IMR-90 (cell line): ENCODE measurements at regions not wholly inside any gene's neighbourhood (a gene's known extent, or its start where the extent isn't known, plus 50 kb on each side); places are given as distances from the start of the nearest gene placed in this dataset.

Source experiments
- ATAC-seq: fragments of 200-7000 bp; cut with Tn5 transposase; 2 replicates; pipeline ENCODE4 v1.9.1; 2020; ENCODE audit warnings: low read depth, mild to moderate bottlenecking, moderate library complexity
- BruUV-seq: library from RNA; stranded (reverse); fragments of 400-500 nt; replicated peaks from 2 replicates; lab custom pipeline; 2021; lab: Mats Ljungman, UMichigan
- CTCF ChIA-PET: fragments of 300-600 bp; formaldehyde crosslinking; extraction: SDS; loops from one replicate; lab custom pipeline; 2021; ENCODE audit warnings: antibody characterized with exemption; lab: Yijun Ruan, JAX
- POLR2A ChIA-PET: fragments of 300-600 bp; sonication (Branson Sonifier 250); formaldehyde crosslinking; loops from one replicate; lab custom pipeline; 2022; ENCODE audit warnings: antibody characterized with exemption; ENCODE audit not compliant: unreplicated experiment; lab: Charles Lee
- DNase-seq: peaks from one replicate; pipeline ENCODE4 v3.0.0; 2013
- H2AFZ ChIP-seq: replicated peaks from 2 replicates; pipeline ENCODE3; 2013; ENCODE audit warnings: low read length, mild to moderate bottlenecking; ENCODE audit not compliant: poor library complexity
- H2AK5ac ChIP-seq: 2 replicates; pipeline ENCODE4 v1.6.1; 2013; ENCODE audit warnings: low read depth, low read length, inconsistent platforms
- H2AK9ac ChIP-seq: replicated peaks from 2 replicates; pipeline ENCODE3; 2013; ENCODE audit warnings: mild to moderate bottlenecking, low read depth, low read length, moderate library complexity; ENCODE audit not compliant: poor library complexity
- H2BK120ac ChIP-seq: 2 replicates; pipeline ENCODE4 v1.6.1; 2013; ENCODE audit warnings: low read depth, low read length, inconsistent platforms
- H2BK15ac ChIP-seq: 3 replicates; pipeline ENCODE4 v1.6.1; 2013; ENCODE audit warnings: low read depth, low read length, inconsistent platforms
- H2BK20ac ChIP-seq: 2 replicates; pipeline ENCODE4 v1.6.1; 2013; ENCODE audit warnings: low read depth, mild to moderate bottlenecking, inconsistent platforms, low read length, moderate library complexity
- H2BK5ac ChIP-seq: 2 replicates; pipeline ENCODE4 v1.6.1; 2013; ENCODE audit warnings: mild to moderate bottlenecking, low read depth, low read length, inconsistent platforms; ENCODE audit not compliant: poor library complexity, severe bottlenecking
- H3K14ac ChIP-seq: replicated peaks from 2 replicates; pipeline ENCODE4 v1.6.1; 2013; ENCODE audit warnings: low read depth, low read length, inconsistent platforms
- H3K18ac ChIP-seq: 2 replicates; pipeline ENCODE4 v1.6.1; 2013; ENCODE audit warnings: low read depth, low read length, control low read depth
- H3K23ac ChIP-seq: 2 replicates; pipeline ENCODE4 v1.6.1; 2013; ENCODE audit warnings: low read depth, low read length, inconsistent platforms
- H3K27ac ChIP-seq: 2 replicates; pipeline ENCODE4 v1.5.1; 2013; ENCODE audit warnings: mild to moderate bottlenecking, control low read depth, low read length; ENCODE audit not compliant: insufficient read depth
- H3K27me3 ChIP-seq: 2 replicates; pipeline ENCODE4 v1.6.1; 2013; ENCODE audit warnings: low read length; ENCODE audit not compliant: control insufficient read depth, insufficient read depth
- H3K36me3 ChIP-seq: 2 replicates; pipeline ENCODE4 v1.6.1; 2013; ENCODE audit warnings: low read length, mixed read lengths; ENCODE audit not compliant: control insufficient read depth, insufficient read depth
- H3K4ac ChIP-seq: 2 replicates; pipeline ENCODE4 v1.6.1; 2013; ENCODE audit warnings: low read depth, low read length, inconsistent platforms
- H3K4me1 ChIP-seq: 2 replicates; pipeline ENCODE4 v1.6.1; 2013; ENCODE audit warnings: low read length, mixed read lengths; ENCODE audit not compliant: control insufficient read depth, insufficient read depth
- H3K4me2 ChIP-seq: 2 replicates; pipeline ENCODE4 v1.6.1; 2013; ENCODE audit warnings: low read depth, mild to moderate bottlenecking, control low read depth, low read length, moderate library complexity
- H3K4me3 ChIP-seq: 2 replicates; pipeline ENCODE4 v1.5.1; 2013; ENCODE audit warnings: low read depth, mild to moderate bottlenecking, control low read depth, low read length, moderate library complexity; ENCODE audit not compliant: insufficient read depth
- H3K56ac ChIP-seq: 2 replicates; pipeline ENCODE4 v1.6.1; 2013; ENCODE audit warnings: low read length, inconsistent platforms; ENCODE audit not compliant: insufficient read depth; ENCODE audit errors: extremely low read depth
- H3K79me1 ChIP-seq, 2 experiments: 2 replicates each; pipeline ENCODE4 v1.6.1; 2013; ENCODE audit warnings: low read length in 2 of 2, inconsistent platforms in 1 of 2, low read depth in 1 of 2
- H3K9ac ChIP-seq: 2 replicates; pipeline ENCODE4 v1.6.1; 2013; ENCODE audit warnings: low read depth, low read length, control low read depth
- H3K9me1 ChIP-seq: 2 replicates; pipeline ENCODE4 v1.6.1; 2013; ENCODE audit warnings: low read length, inconsistent platforms; ENCODE audit not compliant: insufficient read depth
- H3K9me3 ChIP-seq: 2 replicates; pipeline ENCODE4 v1.6.1; 2013; ENCODE audit warnings: low read length; ENCODE audit not compliant: control insufficient read depth, insufficient read depth
- H4K20me1 ChIP-seq: 2 replicates; pipeline ENCODE4 v1.6.1; 2013; ENCODE audit warnings: low read length, inconsistent platforms; ENCODE audit not compliant: insufficient read depth
- H4K5ac ChIP-seq: 2 replicates; pipeline ENCODE4 v1.6.1; 2013; ENCODE audit warnings: mild to moderate bottlenecking, low read depth, low read length, control low read depth
- H4K8ac ChIP-seq, 2 experiments: 2 replicates each; pipeline ENCODE4 v1.6.1; 2013; ENCODE audit warnings: low read depth in 2 of 2, low read length in 2 of 2, control low read depth in 1 of 2, inconsistent platforms in 1 of 2
- H4K91ac ChIP-seq: 2 replicates; pipeline ENCODE4 v1.6.1; 2013; ENCODE audit warnings: low read depth, low read length, inconsistent platforms; ENCODE audit not compliant: insufficient read depth
- BHLHE40 ChIP-seq: fragments of 150-350 bp; IDR thresholded peaks from 2 replicates; pipeline ENCODE4 v1.6.1; 2016; ENCODE audit warnings: mild to moderate bottlenecking, low read depth, low read length
- CHD1 ChIP-seq: IDR thresholded peaks from 2 replicates; pipeline ENCODE4 v1.6.1; 2012; ENCODE audit warnings: low read depth, low read length, improper control_type of control experiment
- CTCF ChIP-seq: conservative IDR thresholded peaks from 2 replicates; pipeline ENCODE4 v1.5.1; 2012; ENCODE audit warnings: mild to moderate bottlenecking, low read depth, low read length, improper control_type of control experiment
- MAFK ChIP-seq: IDR thresholded peaks from 2 replicates; pipeline ENCODE4 v1.6.1; 2012; ENCODE audit warnings: low read depth, low read length, improper control_type of control experiment
- MXI1 ChIP-seq: IDR thresholded peaks from 2 replicates; pipeline ENCODE4 v1.6.1; 2012; ENCODE audit warnings: low read depth, mild to moderate bottlenecking, low read length, moderate library complexity, borderline replicate concordance
- WGBS, 2 experiments: methylation state at CpG; one replicate each; pipeline versions ENCODE4 v1.1.5 to v1.1.7; 2013; ENCODE audit warnings: missing lambda C conversion rate in 2 of 2; ENCODE audit not compliant: insufficient read length in 1 of 2; ENCODE audit errors: extremely low coverage in 2 of 2; 5-methylcytosine and 5-hydroxymethylcytosine counted together
- dilution Hi-C: fragments of 300-500 bp; cut with HindIII; formaldehyde crosslinking; loops from one replicate; pipeline ENCODE4 v1.14.3; 2018; ENCODE audit warnings: low sequenced_read_pairs; ENCODE audit not compliant: unreplicated experiment
- in situ Hi-C: fragments of 300-500 bp; cut with MboI; formaldehyde crosslinking; loops from 3 replicates; pipeline ENCODE4 v1.14.3; 2019; ENCODE audit warnings: low sequenced_read_pairs, inconsistent platforms, mixed read lengths
- intact Hi-C: fragments of 100-400 bp; cut with micrococcal nuclease; formaldehyde crosslinking; loops from 2 replicates; pipeline ENCODE4 v1.10.0; 2022

GRCh38 chr14:40463886-40464285 lies 1031.7 kb upstream of the FBXO33 start:
- dilution Hi-C loops, result no loop called here
- Histone ChIP-seq H3K4me2 (no peak overlapping the region), H3K4me3 (no peak overlapping the region), H3K4me1 (no peaks in the 10 kb centered on the region), H2AFZ (no peak overlapping the region), H4K20me1 (no peaks in the 10 kb centered on the region), H3K27me3 (no peaks in the 10 kb centered on the region), H3K79me1 (no peaks in the 10 kb centered on the region), H2BK5ac (no peak overlapping the region), H3K9me1 (no peaks in the 10 kb centered on the region), H4K8ac (no peak overlapping the region), H3K9ac (no peak overlapping the region), H4K5ac (no peak overlapping the region), H3K4ac (no peak overlapping the region), H3K18ac (no peak overlapping the region), H2BK120ac (no peak overlapping the region), H3K23ac (no peak overlapping the region), H3K14ac (no peak overlapping the region), H4K91ac (no peak overlapping the region), H2BK20ac (no peak overlapping the region), H3K9me3 (peaks cover 6% of the 10 kb centered on the region), H2BK15ac (no peak overlapping the region), H3K56ac (no peak overlapping the region), H2AK5ac (no peak overlapping the region), H3K27ac (no peak overlapping the region), H2AK9ac (no peak overlapping the region), H3K36me3 (no peaks in the 10 kb centered on the region)
- no peak for TF ChIP-seq CTCF
- TF ChIP-seq CHD1, result no peak
- TF ChIP-seq MAFK, result no peak
- TF ChIP-seq BHLHE40, result no peak
- no peak for TF ChIP-seq MXI1
- no TSS peak for BruUV-seq
- ATAC-seq, result no peak
- intact Hi-C loops, result no loop called here
- in situ Hi-C loops, result no loop called here
- ChIA-PET POLR2A (no interaction called here), CTCF (no interaction called here)
- no CpG with 5 or more reads among the region's 6 CpGs for WGBS, 2 experiments
- no peak for DNase-seq
